NCI-H524 treated with DMSO at 0.1 percent for 48 hours (cell line): ENCODE measurements at regions not wholly inside any gene's neighbourhood (a gene's known extent, or its start where the extent isn't known, plus 50 kb on each side); places are given as distances from the start of the nearest gene placed in this dataset.

ENCODE experiments used
- DNase-seq: peaks from one replicate; lab custom pipeline; 2025; lab: John Stamatoyannopoulos, UW

- no peak for DNase-seq
These were observed 959.1 kb downstream of the CDH11 start for GRCh38 chr16:64162613-64163375.

DNA sequence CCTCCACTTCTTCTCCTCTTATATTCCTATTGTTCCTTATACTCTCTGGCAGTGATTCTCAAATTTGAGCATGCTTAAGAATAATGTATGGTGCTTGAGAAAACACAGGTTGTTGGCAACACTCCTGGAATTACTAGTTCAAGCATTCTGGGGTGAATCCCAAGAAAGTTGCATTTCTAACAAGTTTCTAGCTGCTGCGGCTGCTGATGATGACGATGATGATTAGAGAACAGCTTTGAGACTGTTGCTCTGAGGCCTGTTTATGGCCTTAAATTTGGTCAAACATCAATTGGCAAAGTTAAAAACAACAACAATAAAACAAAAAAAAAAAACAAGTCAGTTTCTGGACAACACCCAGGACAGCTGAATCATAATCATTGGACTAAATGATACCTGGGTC, 961.9 kb downstream of the CDH11 start:
- no peak for DNase-seq

DNA sequence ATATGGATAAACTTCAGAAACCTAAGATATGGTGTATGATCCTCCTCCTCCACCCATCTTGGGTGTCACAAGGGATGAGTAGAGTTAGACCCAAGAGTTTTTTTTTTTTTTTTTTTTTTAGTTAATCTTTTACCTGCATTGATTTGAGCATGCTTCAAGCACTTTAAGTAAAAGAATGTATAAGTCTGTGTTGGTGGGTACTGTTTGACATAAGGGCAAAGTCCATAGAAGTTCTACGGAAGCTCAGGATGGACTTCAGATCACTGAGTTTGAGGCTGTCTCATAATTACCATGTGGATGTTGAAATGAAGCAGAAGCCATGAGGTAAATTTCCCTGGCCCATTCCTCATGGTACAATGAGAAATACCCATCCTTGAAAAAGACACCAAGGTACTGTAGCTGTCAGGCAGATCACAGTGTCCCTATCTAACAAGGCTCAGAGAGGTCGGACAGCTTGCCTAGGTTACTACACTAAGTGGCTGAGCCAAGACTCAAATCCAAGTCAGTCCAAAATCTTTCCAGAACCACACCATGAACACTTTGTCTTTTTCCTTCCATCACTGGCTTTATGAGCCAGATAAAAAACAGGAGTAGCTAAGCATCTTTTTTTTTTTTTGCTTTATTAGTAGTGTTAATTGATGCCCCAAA, 962.8 kb downstream of the CDH11 start:
- no peak for DNase-seq

- no peak for DNase-seq
These were observed 968.1 kb downstream of the CDH11 start for GRCh38 chr16:64153718-64154117.

DNA sequence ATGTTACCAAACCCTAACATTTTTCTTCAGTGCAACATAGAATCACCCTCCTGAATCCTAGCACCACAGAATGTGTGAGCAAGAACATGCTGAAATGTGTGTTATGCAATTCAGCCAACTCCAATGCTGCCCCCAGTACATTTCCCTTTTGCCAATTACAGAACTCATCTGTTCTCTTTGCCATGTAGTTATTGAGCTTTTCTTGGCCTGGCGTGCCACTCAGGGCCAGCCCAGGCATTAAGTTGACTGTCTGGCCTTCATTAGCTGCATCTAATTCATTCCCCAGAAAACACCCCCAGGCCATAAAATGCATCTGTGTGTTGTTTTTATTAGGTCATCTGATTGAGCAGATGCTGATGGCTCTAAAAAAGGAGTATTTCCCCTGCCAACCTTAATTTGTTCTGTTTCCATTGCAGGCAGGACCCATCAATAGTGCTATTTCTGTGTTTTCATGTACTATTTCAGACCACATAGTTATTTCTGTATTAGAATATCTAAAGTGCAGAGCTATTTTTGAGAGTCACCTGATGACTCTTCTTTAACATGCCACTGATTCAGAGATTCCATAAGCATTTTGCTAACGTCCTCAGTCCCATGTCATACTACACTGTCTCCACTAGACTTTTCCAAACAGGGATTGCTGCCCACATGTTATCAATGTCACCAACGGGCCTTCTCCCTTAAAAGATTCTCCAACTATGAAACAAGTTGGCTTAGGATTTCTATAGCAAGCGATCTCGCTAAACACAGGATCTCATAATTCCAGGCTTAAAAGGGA, 969.7 kb downstream of the CDH11 start:
- no peak for DNase-seq

- DNase-seq: no peak
These were observed 971.7 kb downstream of the CDH11 start for GRCh38 chr16:64150193-64150592.

- DNase-seq: no peak
These were observed 972.1 kb downstream of the CDH11 start for GRCh38 chr16:64149756-64150155.

GRCh38 chr16:64148356-64148755, 973.5 kb downstream of the CDH11 start:
- no peak for DNase-seq

DNA sequence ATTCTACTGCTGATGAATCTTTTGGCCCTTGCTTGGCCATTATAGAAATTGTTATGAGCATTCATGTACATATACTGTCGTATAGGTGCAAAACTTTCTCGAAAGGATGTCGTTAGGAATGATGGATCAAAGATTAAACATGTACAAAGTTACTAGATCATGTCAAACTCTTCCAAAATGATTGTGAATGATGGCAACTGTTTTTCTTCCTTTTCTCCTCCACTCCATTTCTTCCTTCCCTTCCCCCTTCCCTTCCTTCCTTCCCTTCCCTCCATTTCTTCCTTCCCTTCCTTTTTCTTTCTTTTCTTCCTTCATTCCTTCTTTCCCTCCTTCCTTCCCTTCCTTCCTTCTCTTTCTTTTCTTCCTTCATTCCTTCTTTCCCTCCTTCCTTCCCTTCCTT, 973.9 kb downstream of the CDH11 start:
- no peak for DNase-seq

DNA sequence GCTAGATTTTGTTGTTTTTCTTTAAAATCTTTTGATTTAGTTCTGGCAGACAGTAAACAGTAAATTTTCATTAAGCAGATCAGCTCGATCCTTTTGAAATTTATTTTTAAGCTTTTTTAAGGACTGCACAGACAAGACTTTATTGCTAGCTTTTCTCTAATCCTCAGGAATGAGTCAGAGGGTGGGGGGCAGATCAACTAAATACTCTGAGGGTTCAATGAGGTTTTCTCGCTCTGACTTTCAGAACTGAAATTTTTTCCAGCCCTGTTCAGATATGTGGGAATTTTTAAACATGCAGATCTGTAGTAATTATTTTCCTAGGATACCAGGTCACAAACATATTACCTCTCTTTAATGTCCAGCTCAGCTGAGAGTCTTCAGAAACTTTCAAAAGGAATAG, 977.2 kb downstream of the CDH11 start:
- no peak for DNase-seq

GRCh38 chr16:64138621-64139020, 983.2 kb downstream of the CDH11 start:
- DNase-seq: no peak

- no peak for DNase-seq
These were observed 983.9 kb downstream of the CDH11 start for GRCh38 chr16:64138006-64138405.

DNA sequence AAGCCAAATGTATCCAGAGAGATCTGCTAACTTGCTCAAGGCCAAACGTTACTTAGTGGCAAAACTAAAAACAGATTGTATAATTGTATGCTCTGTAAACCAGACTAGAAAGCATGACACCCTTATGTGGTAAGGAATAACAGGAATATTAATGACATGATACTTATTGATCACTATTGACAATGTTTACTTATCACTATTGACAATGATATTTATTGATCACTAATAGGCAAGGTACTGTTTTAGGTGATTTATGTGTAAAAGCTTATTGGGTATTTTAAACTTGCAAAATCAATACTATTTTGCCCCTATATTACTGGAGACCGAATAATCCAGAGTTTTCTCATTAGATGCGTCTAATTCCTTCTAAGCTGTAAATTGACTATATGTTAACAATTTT, 985.1 kb downstream of the CDH11 start:
- DNase-seq: no peak

- no peak for DNase-seq
These were observed 985.5 kb downstream of the CDH11 start for GRCh38 chr16:64136314-64136713.

GRCh38 chr16:64133366-64133765, 988.5 kb downstream of the CDH11 start:
- DNase-seq: no peak

DNA sequence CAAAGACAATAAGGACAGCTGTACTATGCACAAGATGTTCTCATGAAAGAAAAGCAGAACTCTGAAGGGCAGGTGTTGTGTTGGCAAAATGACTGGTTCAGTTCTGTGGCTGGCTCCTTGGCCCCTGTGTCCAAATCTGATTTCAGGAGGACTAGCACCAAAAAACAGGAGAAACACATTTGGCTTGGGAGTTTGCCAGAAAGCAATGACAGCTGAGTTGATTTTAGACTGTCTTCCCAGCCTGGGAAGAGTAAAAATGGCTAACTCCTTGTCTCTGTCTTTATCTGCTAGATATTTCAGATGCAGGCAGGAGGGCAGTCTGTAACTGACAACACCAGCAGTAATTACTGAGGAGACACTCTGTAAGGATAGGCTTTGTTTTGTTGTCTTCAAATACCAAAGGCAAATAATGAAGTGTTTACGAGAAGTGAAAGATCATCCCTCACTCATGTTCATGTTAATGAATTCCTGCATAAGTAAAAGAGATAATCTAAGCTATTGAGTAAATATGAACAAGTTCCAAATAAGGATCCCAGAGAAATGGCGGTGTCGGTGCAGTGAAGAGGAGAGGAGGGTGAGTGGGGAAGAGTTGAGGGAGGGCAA, 989.0 kb downstream of the CDH11 start:
- DNase-seq: no peak

GRCh38 chr16:64132190-64132589, 989.7 kb downstream of the CDH11 start:
- no peak for DNase-seq

GRCh38 chr16:64131423-64131822, 990.4 kb downstream of the CDH11 start:
- DNase-seq: no peak

GRCh38 chr16:64130140-64130539, 991.7 kb downstream of the CDH11 start:
- no peak for DNase-seq

- DNase-seq: no peak
These were observed 999.7 kb downstream of the CDH11 start for GRCh38 chr16:64122177-64122576.

GRCh38 chr16:64121473-64121872, 1000.4 kb downstream of the CDH11 start:
- no peak for DNase-seq

DNA sequence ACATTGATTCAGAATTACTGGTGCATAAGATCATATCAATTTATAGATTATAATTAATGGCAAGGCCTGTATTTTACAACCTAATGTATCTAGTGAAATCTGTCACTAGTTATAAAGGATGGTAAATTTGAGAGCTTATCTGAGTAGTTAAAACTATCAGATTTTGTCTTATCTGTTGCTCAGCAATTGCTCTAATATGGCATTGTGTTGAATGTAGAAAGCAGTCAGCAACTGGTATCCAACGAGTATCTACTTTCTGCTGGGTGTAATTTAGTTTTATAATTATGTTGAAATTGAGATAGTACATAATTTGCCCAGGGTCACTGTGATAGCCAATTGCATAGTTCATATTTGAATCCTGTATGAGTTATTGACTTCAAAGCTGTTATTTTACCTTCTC, 1005.7 kb downstream of the CDH11 start:
- DNase-seq: no peak

- DNase-seq: no peak
These were observed 1012.6 kb downstream of the CDH11 start for GRCh38 chr16:64109241-64109640.
